Neural crest cell (in vitro differentiated cells): ENCODE measurements at regions not wholly inside any gene's neighbourhood (a gene's known extent, or its start where the extent isn't known, plus 50 kb on each side); places are given as distances from the start of the nearest gene placed in this dataset.
A peak's percentile ranks its signal among the peaks of the same experiment; 100 is the strongest.

ENCODE experiments used
- DNase-seq: peaks from one replicate; pipeline ENCODE4 v3.0.0; 2021; ENCODE audit warnings: low read depth, mixed read lengths, low spot score
- H3K27ac Mint-ChIP-seq: one replicate; pipeline ENCODE4 v1.8.0; 2021; ENCODE audit warnings: mild to moderate bottlenecking, mixed read lengths; ENCODE audit not compliant: unreplicated experiment
- H3K27me3 Mint-ChIP-seq: 2 replicates; pipeline ENCODE4 v1.8.0; 2021; ENCODE audit warnings: low read depth, mild to moderate bottlenecking, mixed read lengths
- H3K36me3 Mint-ChIP-seq: 2 replicates; pipeline ENCODE4 v1.8.0; 2021; ENCODE audit warnings: low read depth, mild to moderate bottlenecking, mixed read lengths
- H3K4me1 Mint-ChIP-seq: 2 replicates; pipeline ENCODE4 v1.8.0; 2021; ENCODE audit warnings: mixed read lengths
- H3K4me3 Mint-ChIP-seq: one replicate; pipeline ENCODE4 v1.8.0; 2021; ENCODE audit warnings: mild to moderate bottlenecking, mixed read lengths
- H3K9me3 Mint-ChIP-seq: 2 replicates; pipeline ENCODE4 v1.8.0; 2021; ENCODE audit warnings: mixed read lengths
- TF ChIP-seq, protein P1 (sequence below): fragments of 200-600 bp; sonication (generic); conservative IDR thresholded peaks from 2 replicates; pipeline ENCODE4 v1.5.0; 2021; ENCODE audit warnings: antibody characterized with exemption, mild to moderate bottlenecking

DNA sequence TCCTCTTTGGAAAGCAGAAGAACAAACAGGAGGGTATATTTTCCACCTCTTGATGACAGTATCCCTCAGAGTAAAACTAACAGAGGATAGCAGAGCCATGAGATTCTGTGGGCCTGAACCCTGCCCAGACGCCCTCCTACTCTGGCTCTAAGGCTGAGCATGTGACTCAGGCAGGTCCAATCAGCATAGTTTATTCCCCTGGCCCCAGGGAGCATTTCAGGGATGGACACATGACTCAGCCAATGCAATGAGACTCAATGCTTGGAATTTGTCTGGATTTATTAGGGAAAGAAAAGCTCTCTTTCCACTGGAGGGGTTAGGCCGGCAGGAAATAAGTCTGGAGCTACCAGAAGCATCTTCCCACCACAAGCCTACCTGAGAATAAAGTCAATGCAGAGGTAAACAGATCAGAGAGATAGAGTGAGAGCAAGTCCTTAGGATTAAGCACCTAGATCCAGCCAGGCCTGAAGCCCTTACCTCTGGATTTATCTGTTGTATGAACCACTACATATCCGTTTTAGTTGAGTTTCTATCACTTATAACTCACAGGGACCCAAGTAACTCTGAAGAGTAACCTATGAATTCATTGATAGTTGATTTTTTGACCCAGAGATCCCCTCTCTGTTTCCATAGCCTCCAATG lies 68.2 kb upstream of the EYA2 start:
- Mint-ChIP-seq H3K4me1 (no peaks in the 10 kb centered on the region), H3K9me3 (no peaks in the 10 kb centered on the region), H3K4me3 (no peak overlapping the region), H3K27me3 (peaks cover 3% of the 10 kb centered on the region), H3K36me3 (no peaks in the 10 kb centered on the region), H3K27ac (no peak overlapping the region)
- TF ChIP-seq, protein P1, sequence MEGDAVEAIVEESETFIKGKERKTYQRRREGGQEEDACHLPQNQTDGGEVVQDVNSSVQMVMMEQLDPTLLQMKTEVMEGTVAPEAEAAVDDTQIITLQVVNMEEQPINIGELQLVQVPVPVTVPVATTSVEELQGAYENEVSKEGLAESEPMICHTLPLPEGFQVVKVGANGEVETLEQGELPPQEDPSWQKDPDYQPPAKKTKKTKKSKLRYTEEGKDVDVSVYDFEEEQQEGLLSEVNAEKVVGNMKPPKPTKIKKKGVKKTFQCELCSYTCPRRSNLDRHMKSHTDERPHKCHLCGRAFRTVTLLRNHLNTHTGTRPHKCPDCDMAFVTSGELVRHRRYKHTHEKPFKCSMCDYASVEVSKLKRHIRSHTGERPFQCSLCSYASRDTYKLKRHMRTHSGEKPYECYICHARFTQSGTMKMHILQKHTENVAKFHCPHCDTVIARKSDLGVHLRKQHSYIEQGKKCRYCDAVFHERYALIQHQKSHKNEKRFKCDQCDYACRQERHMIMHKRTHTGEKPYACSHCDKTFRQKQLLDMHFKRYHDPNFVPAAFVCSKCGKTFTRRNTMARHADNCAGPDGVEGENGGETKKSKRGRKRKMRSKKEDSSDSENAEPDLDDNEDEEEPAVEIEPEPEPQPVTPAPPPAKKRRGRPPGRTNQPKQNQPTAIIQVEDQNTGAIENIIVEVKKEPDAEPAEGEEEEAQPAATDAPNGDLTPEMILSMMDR, result no peak
- no peak for DNase-seq

DNA sequence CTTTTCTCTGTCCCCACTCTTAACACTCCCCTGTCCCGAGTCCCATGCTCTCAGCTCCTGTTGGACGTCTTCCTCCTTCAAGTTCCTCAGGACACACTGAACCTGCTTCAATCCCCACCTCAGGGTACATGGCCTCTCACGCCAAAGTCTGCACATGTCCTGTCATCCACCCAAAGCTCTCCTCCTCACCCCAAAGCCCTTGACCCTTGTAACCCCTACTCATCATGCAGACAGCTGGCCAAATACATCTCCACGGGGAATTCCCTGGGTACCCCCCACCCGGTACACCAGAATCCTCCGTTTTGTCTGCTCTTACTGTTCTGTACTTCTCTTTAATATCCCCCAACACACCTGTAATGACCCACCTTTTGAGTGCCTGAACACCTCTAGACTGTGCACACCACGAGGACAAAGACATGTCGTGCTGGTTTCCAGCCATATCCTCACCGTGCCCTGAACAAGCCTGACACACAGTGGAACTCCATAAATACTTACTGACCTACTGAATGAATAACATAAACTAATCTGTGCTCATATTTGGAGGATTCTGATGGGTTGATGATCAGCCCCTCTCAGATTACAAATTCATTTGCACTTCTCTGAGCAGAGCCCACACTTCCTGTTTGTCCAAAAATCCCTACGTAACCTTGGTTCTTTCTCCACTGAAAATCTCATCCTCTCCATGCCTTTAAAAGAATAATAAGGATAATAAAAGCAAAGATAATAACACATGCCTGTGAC lies 66.8 kb upstream of the EYA2 start:
- Mint-ChIP-seq H3K4me3 (no peak overlapping the region), H3K27ac (peak overlapping the region; percentile 85), H3K36me3 (no peaks in the 10 kb centered on the region), H3K4me1 (no peaks in the 10 kb centered on the region), H3K27me3 (peaks cover 3% of the 10 kb centered on the region), H3K9me3 (no peaks in the 10 kb centered on the region)
- TF ChIP-seq, protein P1, result no peak
- no peak for DNase-seq

DNA sequence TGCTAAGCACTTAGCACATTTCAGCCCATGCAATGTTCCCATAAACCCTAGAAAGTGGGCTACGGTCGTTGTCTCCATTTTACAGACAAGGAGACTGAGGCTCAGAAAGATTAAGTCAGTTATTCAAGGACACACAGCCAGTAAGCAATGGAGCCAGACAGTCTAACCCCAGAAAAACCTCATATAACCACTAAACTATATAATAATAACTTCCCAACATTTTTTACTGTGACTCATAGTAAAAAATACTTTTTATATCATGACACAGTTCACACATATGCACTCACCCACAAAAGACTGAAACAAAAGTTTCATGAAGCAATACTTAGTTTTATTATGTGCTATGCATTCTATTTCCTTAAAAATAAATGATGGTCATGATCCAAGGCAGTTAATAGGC lies 66.2 kb upstream of the EYA2 start:
- H3K27me3 Mint-ChIP-seq, result peaks cover 3% of the 10 kb centered on the region
- H3K9me3 Mint-ChIP-seq, result no peaks in the 10 kb centered on the region
- no peak for DNase-seq
- H3K27ac Mint-ChIP-seq, result no peak overlapping the region
- H3K36me3 Mint-ChIP-seq, result no peaks in the 10 kb centered on the region
- H3K4me3 Mint-ChIP-seq, result no peak overlapping the region
- no peaks in the 10 kb centered on the region for H3K4me1 Mint-ChIP-seq
- TF ChIP-seq, protein P1, result no peak

DNA sequence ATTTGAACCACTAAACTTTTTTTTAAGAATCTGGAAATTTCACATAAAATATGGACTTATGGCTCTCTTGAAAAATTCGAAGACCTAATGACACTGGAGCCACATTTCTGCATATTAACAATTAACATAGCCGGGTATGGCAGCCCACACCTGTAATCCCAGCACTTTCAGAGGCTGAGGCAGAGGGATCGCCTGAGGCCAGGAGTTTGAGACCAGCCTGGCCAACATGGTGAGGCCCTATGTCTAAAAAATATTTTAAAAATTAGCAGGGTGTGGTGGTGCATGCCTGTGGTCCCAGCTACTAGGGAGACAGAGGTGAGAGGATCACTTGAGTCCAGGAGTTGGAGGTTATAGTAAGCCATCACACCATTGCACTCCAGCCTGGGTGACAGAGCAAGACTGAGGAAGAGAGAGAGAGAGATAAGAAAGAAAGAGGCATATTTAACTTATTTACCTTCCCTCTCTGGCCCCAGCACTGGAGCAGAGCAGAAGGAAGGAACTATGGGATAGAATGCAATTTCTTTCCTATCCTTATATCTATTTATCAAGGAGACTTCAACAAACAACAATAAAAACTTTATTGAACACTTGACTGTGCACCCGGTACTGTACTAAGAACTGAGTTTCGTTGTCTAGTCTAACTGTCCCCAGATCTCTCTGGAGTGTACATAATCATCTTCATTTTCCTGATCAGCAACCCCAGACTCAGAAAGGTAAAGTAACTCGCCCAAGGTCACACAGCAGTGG lies 63.6 kb upstream of the EYA2 start:
- Mint-ChIP-seq H3K36me3 (no peaks in the 10 kb centered on the region), H3K9me3 (no peaks in the 10 kb centered on the region), H3K27me3 (peaks cover 3% of the 10 kb centered on the region), H3K27ac (no peak overlapping the region), H3K4me1 (peaks cover 8% of the 10 kb centered on the region), H3K4me3 (no peak overlapping the region)
- DNase-seq, result no peak
- TF ChIP-seq, protein P1, result no peak

DNA sequence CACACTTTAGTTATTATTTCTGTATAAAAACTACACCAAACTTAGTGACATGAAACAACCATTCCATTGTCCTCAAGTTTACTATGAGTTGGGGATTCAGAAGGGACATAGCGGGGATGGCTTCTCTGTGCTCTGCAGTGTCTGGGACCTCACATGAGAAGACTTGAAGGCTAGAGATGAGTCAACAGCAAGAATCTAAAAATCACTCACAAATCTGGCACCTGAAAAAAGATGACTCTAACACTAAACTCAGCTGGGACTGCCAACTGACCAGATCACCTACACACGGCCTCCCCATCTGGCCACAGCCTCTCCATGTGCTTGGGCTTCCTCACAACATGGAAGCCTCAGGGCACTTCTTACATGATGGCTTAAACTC lies 63.0 kb upstream of the EYA2 start:
- no peaks in the 10 kb centered on the region for H3K9me3 Mint-ChIP-seq
- H3K27me3 Mint-ChIP-seq, result peaks cover 3% of the 10 kb centered on the region
- TF ChIP-seq, protein P1, result no peak
- H3K36me3 Mint-ChIP-seq, result no peaks in the 10 kb centered on the region
- H3K4me1 Mint-ChIP-seq, result peaks cover 12% of the 10 kb centered on the region
- H3K4me3 Mint-ChIP-seq, result no peak overlapping the region
- DNase-seq, result no peak
- H3K27ac Mint-ChIP-seq, result no peak overlapping the region
